ENCODE measurements at regions not wholly inside any gene's neighbourhood (a gene's known extent, or its start where the extent isn't known, plus 50 kb on each side); places are given as distances from the start of the nearest gene placed in this dataset.

DNA sequence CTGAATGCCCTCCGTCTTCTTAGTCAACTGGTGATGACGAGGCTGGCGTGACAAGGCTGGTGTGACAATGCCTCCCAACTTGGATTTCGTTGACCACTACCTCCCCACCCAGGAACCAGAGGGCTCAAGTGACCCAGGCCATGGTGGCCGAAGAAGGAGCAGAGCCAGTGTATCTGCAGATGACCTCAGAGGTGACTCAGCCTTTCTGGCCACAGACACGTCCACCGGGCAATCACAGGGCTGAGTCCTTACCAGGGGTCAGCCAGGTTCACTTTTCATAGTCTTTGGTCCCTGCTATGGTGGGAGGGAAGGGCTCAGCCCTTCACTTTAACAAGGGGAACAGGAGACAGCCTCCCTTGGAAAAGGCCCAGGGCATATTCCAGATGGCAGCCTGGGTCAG is 116.3 kb downstream of the MAF start:
- TF ChIP-seq, protein P1, sequence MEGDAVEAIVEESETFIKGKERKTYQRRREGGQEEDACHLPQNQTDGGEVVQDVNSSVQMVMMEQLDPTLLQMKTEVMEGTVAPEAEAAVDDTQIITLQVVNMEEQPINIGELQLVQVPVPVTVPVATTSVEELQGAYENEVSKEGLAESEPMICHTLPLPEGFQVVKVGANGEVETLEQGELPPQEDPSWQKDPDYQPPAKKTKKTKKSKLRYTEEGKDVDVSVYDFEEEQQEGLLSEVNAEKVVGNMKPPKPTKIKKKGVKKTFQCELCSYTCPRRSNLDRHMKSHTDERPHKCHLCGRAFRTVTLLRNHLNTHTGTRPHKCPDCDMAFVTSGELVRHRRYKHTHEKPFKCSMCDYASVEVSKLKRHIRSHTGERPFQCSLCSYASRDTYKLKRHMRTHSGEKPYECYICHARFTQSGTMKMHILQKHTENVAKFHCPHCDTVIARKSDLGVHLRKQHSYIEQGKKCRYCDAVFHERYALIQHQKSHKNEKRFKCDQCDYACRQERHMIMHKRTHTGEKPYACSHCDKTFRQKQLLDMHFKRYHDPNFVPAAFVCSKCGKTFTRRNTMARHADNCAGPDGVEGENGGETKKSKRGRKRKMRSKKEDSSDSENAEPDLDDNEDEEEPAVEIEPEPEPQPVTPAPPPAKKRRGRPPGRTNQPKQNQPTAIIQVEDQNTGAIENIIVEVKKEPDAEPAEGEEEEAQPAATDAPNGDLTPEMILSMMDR (IDR thresholded peaks at IDR 0.05; ENCODE audit: poor library complexity, severe bottlenecking): no peak
- TF ChIP-seq, protein P2, sequence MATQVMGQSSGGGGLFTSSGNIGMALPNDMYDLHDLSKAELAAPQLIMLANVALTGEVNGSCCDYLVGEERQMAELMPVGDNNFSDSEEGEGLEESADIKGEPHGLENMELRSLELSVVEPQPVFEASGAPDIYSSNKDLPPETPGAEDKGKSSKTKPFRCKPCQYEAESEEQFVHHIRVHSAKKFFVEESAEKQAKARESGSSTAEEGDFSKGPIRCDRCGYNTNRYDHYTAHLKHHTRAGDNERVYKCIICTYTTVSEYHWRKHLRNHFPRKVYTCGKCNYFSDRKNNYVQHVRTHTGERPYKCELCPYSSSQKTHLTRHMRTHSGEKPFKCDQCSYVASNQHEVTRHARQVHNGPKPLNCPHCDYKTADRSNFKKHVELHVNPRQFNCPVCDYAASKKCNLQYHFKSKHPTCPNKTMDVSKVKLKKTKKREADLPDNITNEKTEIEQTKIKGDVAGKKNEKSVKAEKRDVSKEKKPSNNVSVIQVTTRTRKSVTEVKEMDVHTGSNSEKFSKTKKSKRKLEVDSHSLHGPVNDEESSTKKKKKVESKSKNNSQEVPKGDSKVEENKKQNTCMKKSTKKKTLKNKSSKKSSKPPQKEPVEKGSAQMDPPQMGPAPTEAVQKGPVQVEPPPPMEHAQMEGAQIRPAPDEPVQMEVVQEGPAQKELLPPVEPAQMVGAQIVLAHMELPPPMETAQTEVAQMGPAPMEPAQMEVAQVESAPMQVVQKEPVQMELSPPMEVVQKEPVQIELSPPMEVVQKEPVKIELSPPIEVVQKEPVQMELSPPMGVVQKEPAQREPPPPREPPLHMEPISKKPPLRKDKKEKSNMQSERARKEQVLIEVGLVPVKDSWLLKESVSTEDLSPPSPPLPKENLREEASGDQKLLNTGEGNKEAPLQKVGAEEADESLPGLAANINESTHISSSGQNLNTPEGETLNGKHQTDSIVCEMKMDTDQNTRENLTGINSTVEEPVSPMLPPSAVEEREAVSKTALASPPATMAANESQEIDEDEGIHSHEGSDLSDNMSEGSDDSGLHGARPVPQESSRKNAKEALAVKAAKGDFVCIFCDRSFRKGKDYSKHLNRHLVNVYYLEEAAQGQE (IDR thresholded peaks at IDR 0.05; ENCODE audit: borderline replicate concordance): no peak

Data from neural cell (in vitro differentiated cells).